ENCODE measurements at regions not wholly inside any gene's neighbourhood (a gene's known extent, or its start where the extent isn't known, plus 50 kb on each side); places are given as distances from the start of the nearest gene placed in this dataset.
"Not testable (repeated sequence)": the region's sequence is repeated elsewhere in the genome, so short reads cannot be mapped to it uniquely, and the experiment has no call there.

DNA sequence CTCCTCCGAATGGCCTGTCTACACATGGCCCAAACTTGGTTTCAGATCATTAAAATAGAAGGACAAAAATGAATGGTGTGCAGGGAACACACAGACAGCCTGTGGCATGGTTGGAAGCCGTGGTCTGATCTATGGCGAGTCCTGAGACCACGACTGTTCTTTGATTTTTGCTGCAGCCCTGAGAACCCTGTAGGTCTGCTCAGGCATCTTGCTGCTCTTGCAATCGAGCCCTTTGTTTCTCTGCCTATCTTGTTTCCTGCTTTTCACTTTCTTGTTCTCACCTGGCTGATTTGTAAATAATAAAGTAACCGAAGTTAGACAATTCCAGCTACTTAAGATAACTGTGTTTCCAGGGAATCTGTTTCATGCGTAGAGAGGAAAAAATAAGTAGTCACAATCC is 54.1 kb upstream of the NBPF9 start:
- H3K27me3 ChIP-seq (ENCODE audit: insufficient read depth, low read length); H3K36me3 ChIP-seq (ENCODE audit: insufficient read depth, low read length); H3K4me1 ChIP-seq (ENCODE audit: control insufficient read depth, insufficient read depth, low read length, unreplicated experiment); H3K4me3 ChIP-seq (ENCODE audit: low read depth, low read length); H2AFZ ChIP-seq (ENCODE audit: low read length, unreplicated experiment); H3K79me2 ChIP-seq (ENCODE audit: control insufficient read depth, insufficient read depth, low read length, unreplicated experiment); H3K27ac ChIP-seq (ENCODE audit: low read depth, low read length): not testable (repeated sequence)

DNA sequence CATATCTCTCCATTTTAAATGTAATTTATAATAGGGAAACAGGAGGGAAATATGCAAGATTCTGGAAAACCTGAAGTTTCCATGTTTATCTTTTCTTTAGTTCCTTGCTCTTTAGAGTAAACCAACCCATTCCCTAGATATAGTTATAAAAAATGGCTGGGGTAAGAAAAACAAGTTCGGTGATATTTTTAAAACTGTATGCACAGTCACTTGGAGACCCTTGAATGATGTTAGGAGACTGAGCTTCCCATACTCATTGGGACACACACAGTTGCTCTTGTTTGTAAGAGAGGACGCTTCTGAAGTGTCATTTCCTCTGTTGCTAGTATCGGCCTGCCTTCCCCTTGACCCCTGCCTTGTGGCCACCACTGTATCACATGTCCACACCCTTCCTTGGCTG is 55.0 kb upstream of the NBPF9 start:
- not testable (repeated sequence) for H3K4me3 ChIP-seq (ENCODE audit: low read depth, low read length); H3K36me3 ChIP-seq (ENCODE audit: insufficient read depth, low read length); H2AFZ ChIP-seq (ENCODE audit: low read length, unreplicated experiment); H3K27ac ChIP-seq (ENCODE audit: low read depth, low read length); H3K79me2 ChIP-seq (ENCODE audit: control insufficient read depth, insufficient read depth, low read length, unreplicated experiment); H3K27me3 ChIP-seq (ENCODE audit: insufficient read depth, low read length); H3K4me1 ChIP-seq (ENCODE audit: control insufficient read depth, insufficient read depth, low read length, unreplicated experiment)

DNA sequence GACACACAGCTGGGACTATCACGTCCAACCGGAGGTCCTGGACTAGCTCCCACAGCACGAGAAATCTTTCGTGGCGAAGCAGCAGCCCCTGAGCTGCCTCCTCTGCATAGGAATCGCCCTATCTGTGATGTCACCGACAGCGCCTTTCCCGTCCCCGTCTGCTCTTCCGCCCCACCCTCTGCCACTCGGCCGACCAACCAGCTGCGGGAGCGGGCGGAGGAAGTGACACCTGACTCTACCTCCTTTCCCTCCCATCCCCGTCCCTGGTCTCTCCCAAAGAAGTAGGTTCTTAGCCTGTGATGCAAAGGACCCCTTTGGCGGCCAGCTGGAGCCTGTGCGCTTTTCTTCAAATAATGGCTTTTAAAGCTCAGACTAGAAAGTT is 59.7 kb upstream of the NBPF9 start:
- not testable (repeated sequence) for H3K27ac ChIP-seq (ENCODE audit: low read depth, low read length); H2AFZ ChIP-seq (ENCODE audit: low read length, unreplicated experiment); H3K4me1 ChIP-seq (ENCODE audit: control insufficient read depth, insufficient read depth, low read length, unreplicated experiment); H3K79me2 ChIP-seq (ENCODE audit: control insufficient read depth, insufficient read depth, low read length, unreplicated experiment); H3K4me3 ChIP-seq (ENCODE audit: low read depth, low read length); H3K27me3 ChIP-seq (ENCODE audit: insufficient read depth, low read length); H3K36me3 ChIP-seq (ENCODE audit: insufficient read depth, low read length)

DNA sequence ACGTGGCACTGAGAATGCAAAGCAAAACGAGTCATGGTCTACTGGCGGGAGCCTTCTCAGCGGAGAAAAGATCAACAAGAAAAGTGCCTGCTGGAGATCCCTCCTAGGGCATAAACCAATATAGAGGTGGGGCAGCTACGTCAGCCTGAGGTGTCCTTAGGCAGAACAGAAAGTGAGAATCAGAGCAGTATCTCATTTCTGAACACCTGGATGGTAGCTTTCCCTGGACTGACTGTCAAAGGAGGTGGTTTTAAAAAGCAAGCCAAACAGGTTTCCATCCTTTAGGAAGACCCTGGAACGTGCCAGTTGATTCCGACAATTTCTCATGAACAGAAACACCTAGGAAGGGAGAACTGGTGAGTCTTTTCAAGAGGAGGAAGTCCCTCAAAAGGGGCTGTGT is 71.4 kb upstream of the NBPF9 start:
- not testable (repeated sequence) for H2AFZ ChIP-seq (ENCODE audit: low read length, unreplicated experiment); H3K4me1 ChIP-seq (ENCODE audit: control insufficient read depth, insufficient read depth, low read length, unreplicated experiment); H3K36me3 ChIP-seq (ENCODE audit: insufficient read depth, low read length); H3K27me3 ChIP-seq (ENCODE audit: insufficient read depth, low read length); H3K79me2 ChIP-seq (ENCODE audit: control insufficient read depth, insufficient read depth, low read length, unreplicated experiment); H3K4me3 ChIP-seq (ENCODE audit: low read depth, low read length); H3K27ac ChIP-seq (ENCODE audit: low read depth, low read length)

DNA sequence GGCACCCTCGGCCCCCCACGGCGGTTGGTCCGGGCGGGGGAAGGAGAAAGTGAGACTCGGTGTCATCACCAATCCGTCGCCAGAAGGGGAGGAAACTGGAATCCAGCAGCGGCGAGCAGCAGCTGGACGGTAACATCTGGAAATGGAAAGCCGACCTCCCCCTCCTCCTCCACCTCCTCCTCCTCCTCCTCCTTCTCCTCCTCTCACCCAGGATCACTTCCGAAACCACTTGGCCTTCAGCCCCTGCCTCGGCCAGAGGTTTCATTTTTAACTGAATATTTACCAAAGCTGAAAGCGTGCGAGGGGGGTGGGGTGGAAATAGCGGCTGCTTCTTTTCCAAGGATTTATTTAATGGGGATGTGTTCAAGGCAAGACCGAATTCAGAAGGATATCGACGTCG is 72.5 kb upstream of the NBPF9 start:
- H3K27me3 ChIP-seq (ENCODE audit: insufficient read depth, low read length); H3K79me2 ChIP-seq (ENCODE audit: control insufficient read depth, insufficient read depth, low read length, unreplicated experiment); H3K4me1 ChIP-seq (ENCODE audit: control insufficient read depth, insufficient read depth, low read length, unreplicated experiment); H2AFZ ChIP-seq (ENCODE audit: low read length, unreplicated experiment); H3K4me3 ChIP-seq (ENCODE audit: low read depth, low read length); H3K36me3 ChIP-seq (ENCODE audit: insufficient read depth, low read length); H3K27ac ChIP-seq (ENCODE audit: low read depth, low read length): not testable (repeated sequence)

DNA sequence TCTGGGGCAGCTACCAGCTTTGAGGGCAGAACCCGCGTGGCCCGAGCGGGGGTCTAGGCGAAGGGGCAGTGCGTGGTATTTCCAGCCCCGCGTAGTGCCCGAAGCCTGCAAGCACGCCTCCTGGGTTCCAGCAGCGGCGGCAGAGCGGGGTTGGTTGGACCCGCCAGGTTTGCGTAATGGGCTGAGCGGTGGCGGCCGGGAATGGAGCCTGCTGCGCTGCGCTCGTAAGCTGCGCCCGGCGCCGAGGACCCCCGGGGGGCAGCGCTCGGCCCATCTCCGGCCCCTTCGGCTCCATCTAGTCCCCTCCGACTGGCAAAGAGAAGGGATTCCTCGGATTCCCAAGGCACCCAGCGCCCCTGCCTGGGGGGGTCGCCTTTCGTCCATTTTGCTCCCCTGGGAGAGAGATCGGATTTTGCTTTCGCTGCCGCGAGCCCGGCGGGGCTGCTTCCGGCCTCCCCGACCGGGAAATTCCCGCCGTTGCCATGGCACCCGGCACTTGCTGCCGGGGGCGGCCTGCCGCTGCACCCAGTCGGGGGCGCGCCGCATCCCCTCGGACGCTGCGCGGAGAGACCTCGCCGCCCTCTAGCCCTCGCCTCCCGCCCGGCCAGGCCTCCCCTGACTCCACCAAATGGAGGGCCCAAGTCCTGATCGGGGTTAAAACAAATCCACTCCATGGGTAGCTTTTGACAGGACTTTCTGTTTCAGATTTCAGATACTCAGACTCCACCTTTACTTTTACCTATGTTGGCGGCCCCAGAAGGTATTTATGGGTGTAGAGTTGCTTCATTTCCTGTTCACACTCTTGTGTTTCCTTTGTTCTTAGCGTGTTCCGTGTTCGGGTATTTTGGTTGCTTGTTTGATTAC is 73.3 kb upstream of the NBPF9 start:
- not testable (repeated sequence) for H3K27me3 ChIP-seq (ENCODE audit: insufficient read depth, low read length); H3K36me3 ChIP-seq (ENCODE audit: insufficient read depth, low read length); H2AFZ ChIP-seq (ENCODE audit: low read length, unreplicated experiment); H3K79me2 ChIP-seq (ENCODE audit: control insufficient read depth, insufficient read depth, low read length, unreplicated experiment); H3K4me1 ChIP-seq (ENCODE audit: control insufficient read depth, insufficient read depth, low read length, unreplicated experiment)
- peak overlapping the region; percentile 76 for H3K4me3 ChIP-seq (ENCODE audit: low read depth, low read length)
- peak overlapping the region; percentile 67 for H3K27ac ChIP-seq (ENCODE audit: low read depth, low read length)

DNA sequence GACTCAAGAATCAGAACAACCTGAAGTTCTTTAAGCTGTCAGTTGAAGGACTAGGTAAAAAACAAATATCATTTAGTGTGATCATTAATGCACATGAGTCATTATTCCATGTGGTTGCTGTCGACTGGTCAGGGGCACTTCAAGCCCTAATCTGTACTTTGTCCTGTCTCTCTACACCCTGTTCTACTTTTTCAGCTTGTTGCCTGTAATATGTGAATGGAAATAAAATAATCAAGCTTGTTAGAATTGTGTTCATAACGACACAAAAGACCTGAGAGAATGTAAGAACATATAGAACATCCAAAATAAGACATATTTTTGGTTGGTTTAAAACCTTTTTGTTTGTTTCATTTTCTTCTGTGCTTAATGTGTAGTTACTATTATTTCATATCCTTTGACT is 87.4 kb upstream of the NBPF9 start:
- Histone ChIP-seq H3K4me3 (ENCODE audit: low read depth, low read length) (peak overlapping the region; percentile 37; the same call in 1 of the 2 replicates), H3K27ac (ENCODE audit: low read depth, low read length) (peak overlapping the region; percentile 50; the same call in 1 of the 2 replicates)
- H3K4me1 ChIP-seq (ENCODE audit: control insufficient read depth, insufficient read depth, low read length, unreplicated experiment); H2AFZ ChIP-seq (ENCODE audit: low read length, unreplicated experiment); H3K27me3 ChIP-seq (ENCODE audit: insufficient read depth, low read length); H3K36me3 ChIP-seq (ENCODE audit: insufficient read depth, low read length); H3K79me2 ChIP-seq (ENCODE audit: control insufficient read depth, insufficient read depth, low read length, unreplicated experiment): not testable (repeated sequence)

DNA sequence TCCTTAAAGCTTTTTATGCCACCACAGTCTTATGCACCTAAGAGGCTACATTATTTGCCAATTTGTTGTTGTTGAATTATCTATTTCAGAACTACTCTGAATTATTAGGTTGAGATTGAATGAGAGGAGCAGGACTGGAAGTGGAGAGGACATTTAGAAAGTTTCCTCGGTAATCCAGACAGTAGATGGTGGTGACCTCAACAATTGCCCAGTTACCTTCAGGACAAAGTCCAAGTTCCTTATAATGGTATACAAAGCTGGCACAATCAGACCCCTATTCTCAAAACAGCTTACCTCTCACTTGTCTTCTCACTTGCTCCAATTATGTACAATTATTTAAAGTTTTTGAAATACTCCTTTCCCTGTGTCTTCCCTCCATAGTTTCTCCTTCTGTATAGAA is 93.3 kb upstream of the NBPF9 start:
- H3K27me3 ChIP-seq (ENCODE audit: insufficient read depth, low read length); H3K79me2 ChIP-seq (ENCODE audit: control insufficient read depth, insufficient read depth, low read length, unreplicated experiment); H2AFZ ChIP-seq (ENCODE audit: low read length, unreplicated experiment); H3K27ac ChIP-seq (ENCODE audit: low read depth, low read length); H3K4me3 ChIP-seq (ENCODE audit: low read depth, low read length); H3K36me3 ChIP-seq (ENCODE audit: insufficient read depth, low read length); H3K4me1 ChIP-seq (ENCODE audit: control insufficient read depth, insufficient read depth, low read length, unreplicated experiment): not testable (repeated sequence)

DNA sequence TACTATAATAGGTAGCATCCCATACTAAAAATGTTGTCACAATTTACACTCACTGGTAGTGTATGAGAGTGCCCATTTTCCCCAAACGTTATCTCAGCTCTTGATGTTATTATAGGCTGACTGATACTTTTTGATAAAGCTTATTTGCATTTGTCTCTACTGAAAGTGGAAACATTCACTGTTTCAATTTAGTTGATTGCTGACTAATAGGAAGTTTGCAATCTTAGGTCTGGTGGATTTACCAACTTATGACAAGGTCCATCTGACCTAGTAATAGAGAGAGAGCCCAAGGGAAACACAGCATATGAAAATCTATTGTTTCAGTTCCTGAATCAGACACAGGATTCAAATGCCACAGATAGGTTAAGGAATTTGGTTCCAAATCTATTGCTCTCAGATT is 97.2 kb upstream of the NBPF9 start:
- not testable (repeated sequence) for H2AFZ ChIP-seq (ENCODE audit: low read length, unreplicated experiment); H3K27me3 ChIP-seq (ENCODE audit: insufficient read depth, low read length); H3K4me1 ChIP-seq (ENCODE audit: control insufficient read depth, insufficient read depth, low read length, unreplicated experiment); H3K79me2 ChIP-seq (ENCODE audit: control insufficient read depth, insufficient read depth, low read length, unreplicated experiment); H3K36me3 ChIP-seq (ENCODE audit: insufficient read depth, low read length); H3K4me3 ChIP-seq (ENCODE audit: low read depth, low read length)
- peak overlapping the region; percentile 27; the same call in 1 of the 2 replicates for H3K27ac ChIP-seq (ENCODE audit: low read depth, low read length)

DNA sequence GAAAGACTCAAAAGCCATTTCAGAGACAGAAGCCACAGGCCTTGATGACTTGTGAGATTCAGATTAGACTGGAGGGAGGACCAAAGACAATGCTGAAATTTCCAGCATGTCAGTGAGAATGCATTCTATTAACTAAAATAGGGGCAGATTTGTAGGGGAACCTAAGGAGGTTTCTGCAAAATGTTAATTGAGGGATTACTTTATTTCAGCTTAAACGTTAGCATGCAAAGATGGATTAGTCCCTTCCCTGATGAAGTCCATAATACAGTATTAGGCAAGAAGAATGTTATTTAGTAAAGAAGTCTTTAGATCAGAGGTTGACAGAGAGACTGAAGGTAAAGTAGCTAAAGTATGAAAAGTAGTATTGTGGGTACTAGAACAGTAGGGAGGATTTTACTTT is 98.9 kb upstream of the NBPF9 start:
- not testable (repeated sequence) for H3K27me3 ChIP-seq (ENCODE audit: insufficient read depth, low read length); H3K4me3 ChIP-seq (ENCODE audit: low read depth, low read length); H2AFZ ChIP-seq (ENCODE audit: low read length, unreplicated experiment); H3K79me2 ChIP-seq (ENCODE audit: control insufficient read depth, insufficient read depth, low read length, unreplicated experiment); H3K36me3 ChIP-seq (ENCODE audit: insufficient read depth, low read length); H3K4me1 ChIP-seq (ENCODE audit: control insufficient read depth, insufficient read depth, low read length, unreplicated experiment); H3K27ac ChIP-seq (ENCODE audit: low read depth, low read length)

DNA sequence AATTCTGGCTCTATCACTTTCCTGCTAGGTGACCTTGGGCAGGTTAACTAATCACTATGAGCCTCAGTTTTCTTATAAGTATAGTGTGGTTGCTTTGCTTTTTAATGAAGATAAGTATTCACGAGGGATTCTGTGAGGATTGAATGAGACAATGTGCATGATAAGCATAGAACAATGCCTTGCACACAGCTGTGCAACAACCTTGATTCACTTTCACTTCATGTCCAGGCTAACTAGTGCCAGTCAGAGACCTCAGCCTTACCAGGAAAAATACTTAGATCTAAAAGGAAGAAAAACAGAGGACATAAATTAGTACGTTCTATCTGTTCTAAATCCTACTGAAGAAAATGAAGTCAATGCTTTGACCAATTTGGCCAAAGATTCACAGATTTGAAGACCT is 101.0 kb upstream of the NBPF9 start:
- not testable (repeated sequence) for H2AFZ ChIP-seq (ENCODE audit: low read length, unreplicated experiment); H3K4me3 ChIP-seq (ENCODE audit: low read depth, low read length); H3K27me3 ChIP-seq (ENCODE audit: insufficient read depth, low read length); H3K36me3 ChIP-seq (ENCODE audit: insufficient read depth, low read length); H3K79me2 ChIP-seq (ENCODE audit: control insufficient read depth, insufficient read depth, low read length, unreplicated experiment); H3K4me1 ChIP-seq (ENCODE audit: control insufficient read depth, insufficient read depth, low read length, unreplicated experiment); H3K27ac ChIP-seq (ENCODE audit: low read depth, low read length)
